K562 (cell line): ENCODE measurements at regions not wholly inside any gene's neighbourhood (a gene's known extent, or its start where the extent isn't known, plus 50 kb on each side); places are given as distances from the start of the nearest gene placed in this dataset.

Experiments used
- ATAC-seq: fragments of 200-7000 bp; cut with Tn5 transposase; 3 replicates; pipeline ENCODE4 v1.9.1; 2020; ENCODE audit warnings: moderate library complexity
- BruUV-seq: library from RNA; stranded (reverse); fragments of 400-500 nt; replicated peaks from 2 replicates; lab custom pipeline; 2021; lab: Mats Ljungman, UMichigan
- CTCF ChIA-PET: fragments of 300-600 bp; formaldehyde crosslinking; extraction: SDS; loops from one replicate; lab custom pipeline; 2021; ENCODE audit warnings: low intra/inter-chr PET ratio; lab: Yijun Ruan, JAX
- POLR2A ChIA-PET: fragments of 300-600, 350-650 bp; sonication (Branson Sonifier 250); formaldehyde crosslinking; extraction: SDS; loops from one replicate; lab custom pipeline; 2021; ENCODE audit warnings: antibody characterized with exemption, inconsistent platforms; lab: Yijun Ruan, JAX
- DNase-seq, 4 experiments: peaks; one replicate each; pipeline versions ENCODE4 v3.0.0 to v3.0.0-alpha.2; 2011 to 2018; ENCODE audit warnings: low spot score in 3 of 4, mixed read lengths in 3 of 4; ENCODE audit errors: extremely low read depth in 1 of 4
- FAIRE-seq: peaks from 2 replicates; lab custom pipeline; 2011; peaks lifted over from hg19 to GRCh38; lab: Jason Lieb, UNC
- H2AFZ ChIP-seq: 2 replicates; pipeline ENCODE4 v1.6.0; 2011; ENCODE audit warnings: low read depth, low read length, control low read depth, inconsistent platforms
- H3K27ac ChIP-seq: fragments of 200-600 bp; 3 replicates; pipeline ENCODE4 v1.8.0; 2011; ENCODE audit warnings: low read depth, mild to moderate bottlenecking, control low read depth, inconsistent platforms, low read length, moderate library complexity, mixed read lengths; ENCODE audit errors: extremely low read depth
- H3K27me3 ChIP-seq, 2 experiments: fragments of 300-600 bp in 1 of 2; 2 replicates in 1 of 2; 3 replicates in 1 of 2; pipeline versions ENCODE4 v1.6.0 to v1.8.0; 2011; ENCODE audit warnings: inconsistent platforms in 2 of 2, low read length in 2 of 2, mild to moderate bottlenecking in 1 of 2, mixed read lengths in 1 of 2, moderate library complexity in 1 of 2; ENCODE audit not compliant: control insufficient read depth in 2 of 2, insufficient read depth in 2 of 2
- H3K36me3 ChIP-seq: fragments of 300-600 bp; 3 replicates; pipeline ENCODE4 v1.8.0; 2011; ENCODE audit warnings: mild to moderate bottlenecking, low read length, inconsistent platforms; ENCODE audit not compliant: control insufficient read depth, insufficient read depth
- H3K4me1 ChIP-seq, 2 experiments: fragments of 200-600 bp in 1 of 2; replicated peaks in 1 of 2; 2 replicates in 1 of 2; 3 replicates in 1 of 2; pipeline versions ENCODE4 v1.5.1 to v1.8.0; 2011; ENCODE audit warnings: inconsistent platforms in 2 of 2, low read length in 2 of 2, mild to moderate bottlenecking in 1 of 2, mixed read lengths in 1 of 2, moderate library complexity in 1 of 2; ENCODE audit not compliant: control insufficient read depth in 2 of 2, insufficient read depth in 2 of 2
- H3K4me2 ChIP-seq: 2 replicates; pipeline ENCODE4 v1.6.1; 2011; ENCODE audit warnings: low read length, control low read depth, inconsistent platforms, mixed read lengths; ENCODE audit not compliant: insufficient read depth
- H3K4me3 ChIP-seq: fragments of 200-600 bp; sonication (generic), shearing (Covaris generic); 2 replicates; pipeline ENCODE4 v1.5.1; 2016; ENCODE audit warnings: control low read depth, inconsistent platforms
- H3K79me2 ChIP-seq: fragments of 200-600 bp; 3 replicates; pipeline ENCODE4 v1.8.0; 2011; ENCODE audit warnings: low read length, inconsistent platforms; ENCODE audit not compliant: control insufficient read depth, insufficient read depth
- H3K9ac ChIP-seq, 2 experiments: 2 replicates each; pipeline versions ENCODE4 v1.6.0 to v1.6.1; 2011; ENCODE audit warnings: low read depth in 2 of 2, low read length in 2 of 2, control low read depth in 1 of 2, inconsistent platforms in 1 of 2, mild to moderate bottlenecking in 1 of 2, mixed read lengths in 1 of 2; ENCODE audit not compliant: insufficient read depth in 1 of 2
- H3K9me1 ChIP-seq: one replicate; pipeline ENCODE4 v1.6.0; 2011; ENCODE audit warnings: inconsistent platforms, mild to moderate bottlenecking, low read length, moderate library complexity; ENCODE audit not compliant: control insufficient read depth, insufficient read depth
- H3K9me3 ChIP-seq: replicated peaks from 2 replicates; pipeline ENCODE4 v1.5.1; 2011; ENCODE audit warnings: low read depth, low read length, inconsistent platforms; ENCODE audit not compliant: control insufficient read depth, insufficient read depth
- H4K20me1 ChIP-seq: replicated peaks from 2 replicates; pipeline ENCODE4 v1.6.1; 2011; ENCODE audit warnings: low read length, inconsistent platforms, mixed read lengths; ENCODE audit not compliant: control insufficient read depth, insufficient read depth
- ARID3A ChIP-seq: IDR thresholded peaks from 2 replicates; pipeline ENCODE4 v1.6.1; 2012; ENCODE audit warnings: low read depth, low read length, improper control_type of control experiment, borderline replicate concordance
- ATF3 ChIP-seq, 2 experiments: fragments of 450-650 bp in 1 of 2; sonication (generic) in 1 of 2; formaldehyde crosslinking in 1 of 2; IDR thresholded peaks in 1 of 2; conservative IDR thresholded peaks in 1 of 2; 2 replicates each; pipeline versions ENCODE4 v1.6.1 to v1.8.1; 2016 to 2023; ENCODE audit warnings: mild to moderate bottlenecking in 2 of 2, moderate library complexity in 2 of 2, inconsistent platforms in 1 of 2, missing genetic modification reagents in 1 of 2
- ETV5 ChIP-seq: sonication (generic); formaldehyde crosslinking; IDR thresholded peaks from 2 replicates; pipeline ENCODE4 v1.4.0; 2020; ENCODE audit warnings: low read depth, mild to moderate bottlenecking, missing genetic modification reagents
- KAT2B ChIP-seq: IDR thresholded peaks from one replicate; pipeline ENCODE4 v1.6.1; 2012; ENCODE audit warnings: low read depth, mild to moderate bottlenecking, control low read depth, inconsistent platforms, low read length, moderate library complexity
- MCM2 ChIP-seq: fragments of 450-650 bp; IDR thresholded peaks from 2 replicates; pipeline ENCODE4 v1.6.1; 2017; ENCODE audit warnings: low read depth, mild to moderate bottlenecking
- RBM25 ChIP-seq: fragments of 200-400 bp; formaldehyde crosslinking; IDR thresholded peaks from 2 replicates; pipeline ENCODE4 v1.6.1; 2018; ENCODE audit warnings: low read length, low read depth, moderate library complexity; ENCODE audit not compliant: severe bottlenecking
- WGBS: fragments of 100-300 bp; shearing (Covaris generic); methylation state at CpG from one replicate; pipeline ENCODE4 v1.1.6; 2016; ENCODE audit warnings: low coverage, mixed read lengths; ENCODE audit not compliant: insufficient coverage; ENCODE audit errors: missing lambda C conversion rate; 5-methylcytosine and 5-hydroxymethylcytosine counted together
- in situ Hi-C: fragments of 300-500 bp; cut with MboI; formaldehyde crosslinking; loops from 4 replicates; pipeline ENCODE4 v1.15.0; 2018; ENCODE audit warnings: inconsistent platforms, mixed read lengths
- intact Hi-C: fragments of 100-400 bp; cut with micrococcal nuclease; formaldehyde crosslinking; loops from 2 replicates; pipeline ENCODE4 v1.14.2; 2022

- no peaks in the 10 kb centered on the region for H3K9me1 ChIP-seq
- no peak overlapping the region for H3K4me2 ChIP-seq
- H3K9ac ChIP-seq: no peak overlapping the region
- FAIRE-seq (no peak), DNase-seq (no peak)
- ChIA-PET CTCF (no interaction called here), POLR2A (no interaction called here)
- no peak overlapping the region for H2AFZ ChIP-seq
- H3K9me3 ChIP-seq: no peaks in the 10 kb centered on the region
- no peak overlapping the region for H3K4me3 ChIP-seq
- intact Hi-C loops: no loop called here
- no peaks in the 10 kb centered on the region for H3K36me3 ChIP-seq
- no peaks in the 10 kb centered on the region for H3K4me1 ChIP-seq
- WGBS: 14% methylated on average over 4 of the region's 4 CpGs
- BruUV-seq: no TSS peak
- TF ChIP-seq ARID3A (no peak), KAT2B (no peak), MCM2 (no peak), ETV5 (CRISPR knock-in tag) (no peak), RBM25 (no peak), ATF3 (IDR thresholded peaks at IDR 0.05) (no peak), ATF3 (CRISPR knock-in tag; conservative IDR thresholded peaks at IDR 0.05) (no peak)
- TF ChIP-seq, all 486 proteins: peak for 0
- in situ Hi-C loops: no loop called here
- Histone ChIP-seq H4K20me1 (no peaks in the 10 kb centered on the region), H3K79me2 (no peaks in the 10 kb centered on the region), H3K27me3 (peaks cover 5 to 13% of the 10 kb centered on the region in 2 experiments; a peak in 4 of 5 replicates), H3K27ac (no peak overlapping the region)
- no peak for ATAC-seq
Observed at GRCh38 chrX:9308426-9308825, 156.4 kb upstream of the TBL1X start.
